ENCODE measurements at regions not wholly inside any gene's neighbourhood (a gene's known extent, or its start where the extent isn't known, plus 50 kb on each side); places are given as distances from the start of the nearest gene placed in this dataset.

- TF ChIP-seq EZH2 (IDR thresholded peaks at IDR 0.05; ENCODE audit: borderline replicate concordance, low read length) (no peak), CTCF (IDR thresholded peaks at IDR 0.05; ENCODE audit: low read length) (no peak)
Observed at GRCh38 chr6:113736978-113737377, 120.2 kb upstream of the MARCKS start.
